ENCODE measurements at regions not wholly inside any gene's neighbourhood (a gene's known extent, or its start where the extent isn't known, plus 50 kb on each side); places are given as distances from the start of the nearest gene placed in this dataset.

- Mint-ChIP-seq H3K27ac (peak overlapping the region in 2 of 3 donors; percentile 12 to 68), H3K36me3 (no peaks in the 10 kb centered on the region), H3K9me3 (peaks cover 0 to 2% (median 0%) of the 10 kb centered on the region in 7 donors), H3K4me1 (peaks cover 22 to 80% (median 45%) of the 10 kb centered on the region in 4 donors), H3K27me3 (no peaks in the 10 kb centered on the region), H3K4me3 (no peak overlapping the region)
- Histone ChIP-seq H3K27me3 (ENCODE audit: control insufficient read depth, insufficient read depth, low read length) (no peaks in the 10 kb centered on the region), H3K36me3 (ENCODE audit: control insufficient read depth, insufficient read depth, low read length) (no peaks in the 10 kb centered on the region), H3K4me1 (ENCODE audit: control insufficient read depth, insufficient read depth, low read length, poor library complexity, severe bottlenecking) (peaks cover 28% of the 10 kb centered on the region), H3K27ac (ENCODE audit: insufficient read depth, low read length, poor library complexity, severe bottlenecking) (no peak overlapping the region), H3K4me3 (ENCODE audit: low read depth, low read length) (no peak overlapping the region), H3K9me3 (ENCODE audit: control insufficient read depth in 2 of 2, low read length in 2 of 2) (no peaks in the 10 kb centered on the region)
- no peak for ATAC-seq (ENCODE audit: low read depth in 2 of 2)
- DNase-seq: no peak
Measured at GRCh38 chr14:65834812-65835211, 422.3 kb downstream of the FUT8 start.

- H3K4me1 Mint-ChIP-seq: peaks cover 22 to 80% (median 49%) of the 10 kb centered on the region in 4 donors
- Histone ChIP-seq H3K4me1 (ENCODE audit: control insufficient read depth, insufficient read depth, low read length, poor library complexity, severe bottlenecking) (peaks cover 31% of the 10 kb centered on the region), H3K36me3 (ENCODE audit: control insufficient read depth, insufficient read depth, low read length) (no peaks in the 10 kb centered on the region), H3K27me3 (ENCODE audit: control insufficient read depth, insufficient read depth, low read length) (no peaks in the 10 kb centered on the region), H3K9me3 (ENCODE audit: control insufficient read depth in 2 of 2, low read length in 2 of 2) (no peaks in the 10 kb centered on the region), H3K27ac (ENCODE audit: insufficient read depth, low read length, poor library complexity, severe bottlenecking) (no peak overlapping the region), H3K4me3 (ENCODE audit: low read depth, low read length) (no peak overlapping the region)
- ATAC-seq (ENCODE audit: low read depth in 2 of 2) (no peak), DNase-seq (no peak)
- H3K27ac Mint-ChIP-seq: peak overlapping the region in 2 of 3 donors; percentile 3 to 55
- H3K9me3 Mint-ChIP-seq: peaks cover 0 to 2% (median 0%) of the 10 kb centered on the region in 7 donors
- H3K36me3 Mint-ChIP-seq: no peaks in the 10 kb centered on the region
- no peak overlapping the region for H3K4me3 Mint-ChIP-seq
- H3K27me3 Mint-ChIP-seq: no peaks in the 10 kb centered on the region
Measured at GRCh38 chr14:65835501-65835900, 423.0 kb downstream of the FUT8 start.

DNA sequence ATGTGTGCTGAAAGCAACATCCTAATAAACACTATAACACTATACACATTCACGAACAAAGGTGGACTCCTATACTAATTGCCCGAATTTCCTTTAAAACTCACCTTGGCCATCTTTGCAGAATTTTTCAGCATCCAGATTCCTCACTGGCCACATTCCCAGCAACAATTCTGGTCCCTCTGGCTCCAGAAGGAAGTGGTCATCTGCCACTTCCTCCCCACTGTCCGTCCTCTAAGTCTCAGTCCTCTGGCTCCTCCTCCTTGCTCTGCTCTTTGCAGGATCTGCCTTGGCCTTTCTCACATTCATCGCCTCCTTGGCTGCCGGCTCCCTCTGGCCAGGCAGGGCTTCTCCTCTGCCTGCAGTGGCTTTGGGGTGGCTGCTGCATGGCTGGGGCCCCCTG is 426.0 kb downstream of the FUT8 start:
- H3K27ac ChIP-seq (ENCODE audit: insufficient read depth, low read length, poor library complexity, severe bottlenecking): no peak overlapping the region
- H3K9me3 ChIP-seq (ENCODE audit: control insufficient read depth in 2 of 2, low read length in 2 of 2): no peaks in the 10 kb centered on the region
- DNase-seq (no peak), ATAC-seq (ENCODE audit: low read depth in 2 of 2) (no peak)
- no peak overlapping the region for H3K4me3 ChIP-seq (ENCODE audit: low read depth, low read length)
- peak overlapping the region in 1 of 3 donors; percentile 75 for H3K27ac Mint-ChIP-seq
- peaks cover 0 to 2% (median 0%) of the 10 kb centered on the region in 7 donors for H3K9me3 Mint-ChIP-seq
- H3K27me3 Mint-ChIP-seq: no peaks in the 10 kb centered on the region
- no peaks in the 10 kb centered on the region for H3K27me3 ChIP-seq (ENCODE audit: control insufficient read depth, insufficient read depth, low read length)
- no peaks in the 10 kb centered on the region for H3K36me3 Mint-ChIP-seq
- H3K4me3 Mint-ChIP-seq: no peak overlapping the region
- peaks cover 30% of the 10 kb centered on the region for H3K4me1 ChIP-seq (ENCODE audit: control insufficient read depth, insufficient read depth, low read length, poor library complexity, severe bottlenecking)
- peaks cover 23 to 93% (median 56%) of the 10 kb centered on the region in 4 donors for H3K4me1 Mint-ChIP-seq
- no peaks in the 10 kb centered on the region for H3K36me3 ChIP-seq (ENCODE audit: control insufficient read depth, insufficient read depth, low read length)

- Histone ChIP-seq H3K4me1 (ENCODE audit: control insufficient read depth, insufficient read depth, low read length, poor library complexity, severe bottlenecking) (peaks cover 36% of the 10 kb centered on the region), H3K9me3 (ENCODE audit: control insufficient read depth in 2 of 2, low read length in 2 of 2) (no peaks in the 10 kb centered on the region), H3K27me3 (ENCODE audit: control insufficient read depth, insufficient read depth, low read length) (no peaks in the 10 kb centered on the region), H3K27ac (ENCODE audit: insufficient read depth, low read length, poor library complexity, severe bottlenecking) (no peak overlapping the region), H3K36me3 (ENCODE audit: control insufficient read depth, insufficient read depth, low read length) (no peaks in the 10 kb centered on the region), H3K4me3 (ENCODE audit: low read depth, low read length) (no peak overlapping the region)
- peak overlapping the region in 1 of 3 donors; percentile 65 for H3K27ac Mint-ChIP-seq
- DNase-seq (no peak), ATAC-seq (ENCODE audit: low read depth in 2 of 2) (no peak)
- H3K4me1 Mint-ChIP-seq: peaks cover 29 to 91% (median 61%) of the 10 kb centered on the region in 4 donors
- peaks cover 0 to 5% (median 0%) of the 10 kb centered on the region in 7 donors for H3K9me3 Mint-ChIP-seq
- peak overlapping the region in 1 of 4 donors; percentile 21 for H3K4me3 Mint-ChIP-seq
- H3K36me3 Mint-ChIP-seq: no peaks in the 10 kb centered on the region
- no peaks in the 10 kb centered on the region for H3K27me3 Mint-ChIP-seq
Measured at GRCh38 chr14:65840118-65840751, 427.7 kb downstream of the FUT8 start.

DNA sequence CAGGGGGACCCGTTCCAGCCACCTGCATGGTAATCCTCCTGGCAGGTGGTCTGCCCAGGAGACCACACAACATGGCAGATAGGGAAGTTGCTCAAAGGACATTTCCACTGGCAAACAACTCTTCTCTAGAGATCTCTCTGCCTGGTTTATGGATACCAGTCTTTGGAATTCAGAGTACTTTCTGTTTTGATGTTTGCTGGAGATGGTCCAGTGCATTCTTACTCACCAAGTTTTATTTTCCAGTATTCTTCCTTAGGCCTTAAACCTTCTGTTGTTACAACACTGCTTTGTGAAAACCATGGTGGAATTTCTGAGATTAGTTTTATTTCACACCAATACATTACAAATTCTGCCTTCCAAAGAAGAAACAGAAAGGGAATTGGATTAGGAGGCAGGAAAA is 428.3 kb downstream of the FUT8 start:
- H3K4me3 Mint-ChIP-seq: peak overlapping the region in 1 of 4 donors; percentile 2
- H3K4me1 ChIP-seq (ENCODE audit: control insufficient read depth, insufficient read depth, low read length, poor library complexity, severe bottlenecking): peaks cover 41% of the 10 kb centered on the region

DNA sequence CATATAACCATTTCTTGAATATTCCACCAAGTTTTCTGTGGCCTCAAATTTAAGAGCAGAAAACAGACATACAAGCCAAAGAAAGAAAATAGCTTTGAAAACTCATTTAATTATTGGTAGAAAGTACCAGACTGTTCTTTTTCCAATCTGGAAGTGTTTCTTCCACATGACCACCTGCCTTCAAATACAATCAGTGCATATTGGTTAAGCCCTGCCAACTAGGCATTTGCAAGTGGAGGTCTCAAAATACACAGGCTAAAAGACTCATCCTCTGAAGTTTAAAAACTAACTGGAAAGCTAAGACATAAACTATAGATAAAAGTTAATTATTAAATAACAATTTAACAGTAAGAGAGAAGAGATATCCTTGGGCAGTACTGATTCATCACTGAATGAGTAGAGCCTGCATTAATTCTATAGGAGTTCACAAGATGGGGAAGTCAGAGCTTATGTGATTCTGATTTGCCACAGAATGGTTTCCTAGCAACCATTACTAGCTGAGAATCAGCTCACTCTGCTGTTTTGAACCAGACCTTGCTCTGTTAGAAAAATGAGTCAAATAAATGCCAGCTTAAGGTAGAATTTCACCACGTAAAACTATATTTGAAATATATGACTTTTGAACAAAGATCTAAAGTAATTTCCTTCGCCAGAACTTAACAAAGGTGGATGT is 433.8 kb downstream of the FUT8 start:
- peak in 2 of 3 donors; percentile 75 to 81 for DNase-seq
- Mint-ChIP-seq H3K27me3 (no peaks in the 10 kb centered on the region), H3K4me3 (peak overlapping the region; percentile 71 to 86 (median 79)), H3K9me3 (peaks cover 0 to 3% (median 0%) of the 10 kb centered on the region in 7 donors), H3K36me3 (no peaks in the 10 kb centered on the region), H3K27ac (peak overlapping the region; percentile 95 to 99 (median 99)), H3K4me1 (peaks cover 46 to 93% (median 60%) of the 10 kb centered on the region in 4 donors)
- H3K27me3 ChIP-seq (ENCODE audit: control insufficient read depth, insufficient read depth, low read length): no peaks in the 10 kb centered on the region
- peak overlapping the region; percentile 88 for H3K27ac ChIP-seq (ENCODE audit: insufficient read depth, low read length, poor library complexity, severe bottlenecking)
- peaks cover 72% of the 10 kb centered on the region for H3K4me1 ChIP-seq (ENCODE audit: control insufficient read depth, insufficient read depth, low read length, poor library complexity, severe bottlenecking)
- H3K9me3 ChIP-seq (ENCODE audit: control insufficient read depth in 2 of 2, low read length in 2 of 2): no peaks in the 10 kb centered on the region
- peak; percentile 50 to 54 for ATAC-seq (ENCODE audit: low read depth in 2 of 2)
- peak overlapping the region; percentile 67 for H3K4me3 ChIP-seq (ENCODE audit: low read depth, low read length)
- no peaks in the 10 kb centered on the region for H3K36me3 ChIP-seq (ENCODE audit: control insufficient read depth, insufficient read depth, low read length)

More for the DNA sequence above, 428.3 kb downstream of the FUT8 start:
- Mint-ChIP-seq H3K36me3 (no peaks in the 10 kb centered on the region), H3K27ac (no peak overlapping the region), H3K4me1 (peaks cover 31 to 92% (median 63%) of the 10 kb centered on the region in 4 donors), H3K9me3 (peaks cover 0 to 5% (median 0%) of the 10 kb centered on the region in 7 donors), H3K27me3 (no peaks in the 10 kb centered on the region)
- DNase-seq (no peak), ATAC-seq (ENCODE audit: low read depth in 2 of 2) (no peak)
- no peaks in the 10 kb centered on the region for H3K27me3 ChIP-seq (ENCODE audit: control insufficient read depth, insufficient read depth, low read length)
- no peak overlapping the region for H3K27ac ChIP-seq (ENCODE audit: insufficient read depth, low read length, poor library complexity, severe bottlenecking)
- H3K36me3 ChIP-seq (ENCODE audit: control insufficient read depth, insufficient read depth, low read length): no peaks in the 10 kb centered on the region
- H3K9me3 ChIP-seq (ENCODE audit: control insufficient read depth in 2 of 2, low read length in 2 of 2): no peaks in the 10 kb centered on the region
- no peak overlapping the region for H3K4me3 ChIP-seq (ENCODE audit: low read depth, low read length)

GRCh38 chr14:65847075-65847847 is 434.7 kb downstream of the FUT8 start:
- DNase-seq (peak; percentile 61 to 97 (median 89)), ATAC-seq (ENCODE audit: low read depth in 2 of 2) (peak; percentile 76 to 83)
- Mint-ChIP-seq H3K9me3 (peaks cover 0 to 3% (median 0%) of the 10 kb centered on the region in 7 donors), H3K27ac (peak overlapping the region; percentile 95 to 99 (median 99)), H3K27me3 (no peaks in the 10 kb centered on the region), H3K36me3 (no peaks in the 10 kb centered on the region), H3K4me3 (peak overlapping the region; percentile 71 to 86 (median 79)), H3K4me1 (peaks cover 40 to 93% (median 59%) of the 10 kb centered on the region in 4 donors)
- Histone ChIP-seq H3K4me1 (ENCODE audit: control insufficient read depth, insufficient read depth, low read length, poor library complexity, severe bottlenecking) (peaks cover 82% of the 10 kb centered on the region), H3K4me3 (ENCODE audit: low read depth, low read length) (peak overlapping the region; percentile 67), H3K27me3 (ENCODE audit: control insufficient read depth, insufficient read depth, low read length) (no peaks in the 10 kb centered on the region), H3K9me3 (ENCODE audit: control insufficient read depth in 2 of 2, low read length in 2 of 2) (no peaks in the 10 kb centered on the region), H3K27ac (ENCODE audit: insufficient read depth, low read length, poor library complexity, severe bottlenecking) (peak overlapping the region; percentile 88), H3K36me3 (ENCODE audit: control insufficient read depth, insufficient read depth, low read length) (no peaks in the 10 kb centered on the region)

Data from CD4-positive, CD25-positive, alpha-beta regulatory T cell (primary cell).